ENCODE measurements at regions not wholly inside any gene's neighbourhood (a gene's known extent, or its start where the extent isn't known, plus 50 kb on each side); places are given as distances from the start of the nearest gene placed in this dataset.

- WGBS, 3 donors = 80 to 93% (median 89%) methylated on average over 2 of the region's 2 CpGs
- TF ChIP-seq CTCF (IDR thresholded peaks at IDR 0.05) (no peak), EP300 (IDR thresholded peaks at IDR 0.05) (no peak), POLR2A (IDR thresholded peaks at IDR 0.05) (no peak)
- intact Hi-C loops (cut with DNase I) = no loop called here
- Histone ChIP-seq H3K27ac (no peak overlapping the region), H3K27me3 (no peaks in the 10 kb centered on the region), H3K4me3 (no peak overlapping the region), H3K9me3 (no peaks in the 10 kb centered on the region), H3K4me1 (ENCODE audit: insufficient read depth) (no peaks in the 10 kb centered on the region), H3K36me3 (no peaks in the 10 kb centered on the region)
- DNase-seq = no peak
Observed at GRCh38 chr6:84876723-84877514, 112.5 kb upstream of the TBX18 start.

- 77 to 81% (median 80%) methylated on average over 4 of the region's 4 CpGs for WGBS, 3 donors
- Histone ChIP-seq H3K4me1 (ENCODE audit: insufficient read depth) (no peaks in the 10 kb centered on the region), H3K9me3 (no peaks in the 10 kb centered on the region), H3K36me3 (no peaks in the 10 kb centered on the region), H3K4me3 (no peak overlapping the region), H3K27me3 (no peaks in the 10 kb centered on the region), H3K27ac (no peak overlapping the region)
- intact Hi-C loops (cut with DNase I) = no loop called here
- no peak for TF ChIP-seq POLR2A (IDR thresholded peaks at IDR 0.05)
- TF ChIP-seq EP300 (IDR thresholded peaks at IDR 0.05) = no peak
- TF ChIP-seq CTCF (IDR thresholded peaks at IDR 0.05) = no peak
- no peak for DNase-seq
Observed at GRCh38 chr6:84872996-84873723, 108.8 kb upstream of the TBX18 start.

GRCh38 chr6:84871925-84872324 is 107.5 kb upstream of the TBX18 start:
- H3K36me3 ChIP-seq = no peaks in the 10 kb centered on the region
- intact Hi-C loops (cut with DNase I) = no loop called here
- no peaks in the 10 kb centered on the region for H3K9me3 ChIP-seq
- WGBS, 3 donors = 68 to 80% (median 72%) methylated on average over 4 of the region's 4 CpGs
- DNase-seq = no peak
- H3K27ac ChIP-seq = no peak overlapping the region
- TF ChIP-seq CTCF (IDR thresholded peaks at IDR 0.05) (no peak), EP300 (IDR thresholded peaks at IDR 0.05) (no peak), POLR2A (IDR thresholded peaks at IDR 0.05) (no peak)
- H3K27me3 ChIP-seq = no peaks in the 10 kb centered on the region
- H3K4me3 ChIP-seq = no peak overlapping the region
- no peaks in the 10 kb centered on the region for H3K4me1 ChIP-seq (ENCODE audit: insufficient read depth)

GRCh38 chr6:84870672-84871071 is 106.3 kb upstream of the TBX18 start:
- intact Hi-C loops (cut with DNase I) = no loop called here

More at GRCh38 chr6:84870672-84871071, 106.3 kb upstream of the TBX18 start:
- no peak for TF ChIP-seq CTCF (IDR thresholded peaks at IDR 0.05)
- no peak for TF ChIP-seq POLR2A (IDR thresholded peaks at IDR 0.05)
- TF ChIP-seq EP300 (IDR thresholded peaks at IDR 0.05) = no peak
- Histone ChIP-seq H3K27ac (no peak overlapping the region), H3K4me1 (ENCODE audit: insufficient read depth) (no peaks in the 10 kb centered on the region), H3K27me3 (no peaks in the 10 kb centered on the region), H3K4me3 (no peak overlapping the region), H3K9me3 (no peaks in the 10 kb centered on the region), H3K36me3 (no peaks in the 10 kb centered on the region)
- no peak for DNase-seq
- WGBS, 3 donors = 60 to 63% (median 61%) methylated on average over 2 of the region's 2 CpGs

Data from ovary (tissue), 7 donors.